GM18505 (cell line): ENCODE measurements at regions not wholly inside any gene's neighbourhood (a gene's known extent, or its start where the extent isn't known, plus 50 kb on each side); places are given as distances from the start of the nearest gene placed in this dataset.
"Not testable (repeated sequence)": the region's sequence is repeated elsewhere in the genome, so short reads cannot be mapped to it uniquely, and the experiment has no call there.

Experiments used
- ATAC-seq: cut with Tn5 transposase; IDR thresholded peaks from one replicate; pipeline ENCODE4 v1.9.1; 2021; ENCODE audit not compliant: unreplicated experiment
- POLR2A ChIP-seq: IDR thresholded peaks from 4 replicates; pipeline ENCODE4 v1.6.1; 2011; ENCODE audit warnings: borderline replicate concordance; ENCODE audit not compliant: insufficient read depth, insufficient read length; ENCODE audit errors: extremely low read depth

- TF ChIP-seq POLR2A, result no peak
- no peak for ATAC-seq
These were observed 53.4 kb upstream of the FOXN3 start for GRCh38 chr14:89470401-89470800.

- ATAC-seq, result no peak
- TF ChIP-seq POLR2A, result no peak
These were observed 52.5 kb upstream of the FOXN3 start for GRCh38 chr14:89469210-89470198.

- no peak for TF ChIP-seq POLR2A
- no peak for ATAC-seq
These were observed 51.5 kb upstream of the FOXN3 start for GRCh38 chr14:89468566-89468965.

- not testable (repeated sequence) for ATAC-seq
These were observed 51.0 kb upstream of the FOXN3 start for GRCh38 chr14:89468030-89468429.

GRCh38 chr14:89466944-89467343 lies 49.9 kb upstream of the FOXN3 start:
- no peak for TF ChIP-seq POLR2A
- ATAC-seq, result no peak
